NB4 (cell line): ENCODE measurements at regions not wholly inside any gene's neighbourhood (a gene's known extent, or its start where the extent isn't known, plus 50 kb on each side); places are given as distances from the start of the nearest gene placed in this dataset.

Experiments used
- CTCF ChIP-seq: IDR thresholded peaks from one replicate; pipeline ENCODE4 v1.5.1; 2012; ENCODE audit warnings: low read depth, low read length
- MYC ChIP-seq: IDR thresholded peaks from 2 replicates; pipeline ENCODE4 v1.6.1; 2011; ENCODE audit warnings: low read depth, low read length
- POLR2A ChIP-seq: IDR thresholded peaks from 2 replicates; pipeline ENCODE4 v1.6.1; 2011; ENCODE audit warnings: mild to moderate bottlenecking; ENCODE audit not compliant: insufficient read length; ENCODE audit errors: extremely low read depth
- TF ChIP-seq, protein P1 (sequence below): IDR thresholded peaks from 2 replicates; pipeline ENCODE4 v1.6.1; 2011; ENCODE audit warnings: low read depth, low read length

DNA sequence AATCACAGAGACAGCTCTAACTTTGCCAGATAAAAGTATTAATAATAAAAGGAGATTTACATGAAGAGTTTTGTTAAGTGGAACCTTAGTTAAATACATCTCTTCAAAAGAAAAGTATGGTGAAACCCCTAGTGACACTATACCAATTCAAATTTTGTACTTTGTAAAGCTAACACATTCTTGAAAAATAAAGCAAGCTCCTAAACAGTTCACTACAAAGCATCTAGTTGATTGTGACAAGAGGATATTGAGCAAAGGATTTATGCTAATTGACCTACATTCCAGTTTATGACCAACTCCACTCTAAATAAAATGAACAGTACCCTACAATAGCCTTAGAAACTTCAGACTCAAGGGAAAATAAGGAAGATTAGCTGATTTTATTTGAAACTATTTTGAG is 69.4 kb upstream of the WDR17 start:
- TF ChIP-seq POLR2A, result no peak
- no peak for TF ChIP-seq MYC
- TF ChIP-seq CTCF, result no peak
- TF ChIP-seq, protein P1, sequence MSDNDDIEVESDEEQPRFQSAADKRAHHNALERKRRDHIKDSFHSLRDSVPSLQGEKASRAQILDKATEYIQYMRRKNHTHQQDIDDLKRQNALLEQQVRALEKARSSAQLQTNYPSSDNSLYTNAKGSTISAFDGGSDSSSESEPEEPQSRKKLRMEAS, result no peak
